T-helper 17 cell (primary cell): ENCODE measurements at regions not wholly inside any gene's neighbourhood (a gene's known extent, or its start where the extent isn't known, plus 50 kb on each side); places are given as distances from the start of the nearest gene placed in this dataset.

ENCODE experiments used
- ATAC-seq: fragments of 150-1000 bp; cut with Tn5 transposase; 2 replicates; pipeline ENCODE4 v1.10.0; 2021; ENCODE audit warnings: mild to moderate bottlenecking, moderate library complexity
- DNase-seq, 3 donors: peaks; one replicate each; pipeline versions ENCODE4 v3.0.0 to v3.0.0-alpha.2; 2020 to 2021
- H3K9me3 ChIP-seq: one replicate; pipeline ENCODE4 v1.7.0; 2013; ENCODE audit warnings: low read length, mild to moderate bottlenecking; ENCODE audit not compliant: control insufficient read depth, poor library complexity, severe bottlenecking
- H3K27ac Mint-ChIP-seq: one replicate; pipeline ENCODE4 v1.8.0; 2022; ENCODE audit warnings: mild to moderate bottlenecking, moderate library complexity, mixed read lengths
- H3K27me3 Mint-ChIP-seq: one replicate; pipeline ENCODE4 v1.8.0; 2022; ENCODE audit warnings: mixed read lengths
- H3K36me3 Mint-ChIP-seq: one replicate; pipeline ENCODE4 v1.8.0; 2022; ENCODE audit warnings: low read depth, mixed read lengths
- H3K4me1 Mint-ChIP-seq: one replicate; pipeline ENCODE4 v1.8.0; 2022; ENCODE audit warnings: mild to moderate bottlenecking, mixed read lengths
- H3K4me3 Mint-ChIP-seq: one replicate; pipeline ENCODE4 v1.8.0; 2022; ENCODE audit warnings: mild to moderate bottlenecking, moderate library complexity, mixed read lengths

DNA sequence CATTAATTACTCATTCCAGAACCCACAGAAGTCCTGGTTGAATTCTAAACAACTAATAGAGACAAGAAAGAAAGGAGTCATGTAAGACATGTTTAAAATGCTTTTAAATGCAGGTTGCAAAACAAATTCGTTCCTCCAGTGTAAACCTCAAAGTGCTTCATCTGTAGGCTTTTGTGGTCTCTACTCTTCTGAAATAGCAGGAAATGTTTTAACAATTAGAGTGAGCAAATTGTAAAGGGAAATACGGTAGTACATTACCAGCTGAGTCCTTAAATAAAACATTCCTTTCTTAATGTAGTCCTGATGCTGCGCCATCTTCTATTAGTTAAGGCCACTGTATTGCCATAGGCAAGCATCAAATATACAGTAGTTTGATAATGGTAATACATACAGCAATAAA, 1934.2 kb upstream of the SEL1L start:
- ATAC-seq = no peak
- no peaks in the 10 kb centered on the region for H3K9me3 ChIP-seq
- no peak for DNase-seq
- no peaks in the 10 kb centered on the region for H3K27me3 Mint-ChIP-seq
- no peaks in the 10 kb centered on the region for H3K4me1 Mint-ChIP-seq
- no peak overlapping the region for H3K4me3 Mint-ChIP-seq
- H3K36me3 Mint-ChIP-seq = no peaks in the 10 kb centered on the region
- H3K27ac Mint-ChIP-seq = no peak overlapping the region

- no peaks in the 10 kb centered on the region for H3K4me1 Mint-ChIP-seq
- H3K36me3 Mint-ChIP-seq = no peaks in the 10 kb centered on the region
- ATAC-seq (no peak), DNase-seq (no peak)
- H3K27me3 Mint-ChIP-seq = no peaks in the 10 kb centered on the region
- no peak overlapping the region for H3K4me3 Mint-ChIP-seq
- H3K27ac Mint-ChIP-seq = no peak overlapping the region
- H3K9me3 ChIP-seq = no peaks in the 10 kb centered on the region
Measured at GRCh38 chr14:83470466-83470865, 1936.8 kb upstream of the SEL1L start.

DNA sequence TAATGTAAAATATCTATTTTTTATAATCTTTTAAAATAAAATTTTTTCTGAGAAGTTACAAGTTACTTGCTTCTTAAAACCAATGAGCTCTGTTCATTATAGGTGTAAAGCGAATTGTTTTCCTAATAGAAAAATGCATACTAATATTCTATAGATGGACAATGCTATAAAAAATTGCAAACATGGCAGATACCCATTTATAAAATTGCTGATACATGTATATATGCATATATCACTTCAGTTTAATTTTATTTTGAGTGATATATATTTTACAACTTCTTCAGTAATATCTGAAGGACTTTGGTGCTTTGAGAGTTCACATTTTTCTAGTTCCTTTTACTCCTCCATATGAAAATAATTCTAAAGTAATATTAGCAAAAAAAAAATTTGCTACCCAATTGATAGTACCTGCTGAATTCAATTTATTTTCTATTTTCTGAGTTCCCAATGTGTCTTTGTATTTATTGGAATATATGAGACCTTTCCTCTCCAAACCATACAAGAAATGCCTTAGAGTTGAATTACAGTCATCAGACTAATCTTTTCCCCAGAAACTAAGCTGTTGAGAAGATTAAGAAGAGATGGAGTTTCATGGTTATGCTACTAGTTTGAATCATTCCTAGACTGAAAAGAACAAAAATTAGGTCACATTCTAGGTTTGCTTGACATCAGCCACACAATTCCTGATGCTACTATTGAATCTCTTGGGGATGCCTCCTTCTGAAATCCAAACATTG, 1937.5 kb upstream of the SEL1L start:
- no peaks in the 10 kb centered on the region for H3K9me3 ChIP-seq
- ATAC-seq (no peak), DNase-seq (no peak)
- no peak overlapping the region for H3K4me3 Mint-ChIP-seq
- no peaks in the 10 kb centered on the region for H3K27me3 Mint-ChIP-seq
- H3K27ac Mint-ChIP-seq = no peak overlapping the region
- no peaks in the 10 kb centered on the region for H3K36me3 Mint-ChIP-seq
- no peaks in the 10 kb centered on the region for H3K4me1 Mint-ChIP-seq

DNA sequence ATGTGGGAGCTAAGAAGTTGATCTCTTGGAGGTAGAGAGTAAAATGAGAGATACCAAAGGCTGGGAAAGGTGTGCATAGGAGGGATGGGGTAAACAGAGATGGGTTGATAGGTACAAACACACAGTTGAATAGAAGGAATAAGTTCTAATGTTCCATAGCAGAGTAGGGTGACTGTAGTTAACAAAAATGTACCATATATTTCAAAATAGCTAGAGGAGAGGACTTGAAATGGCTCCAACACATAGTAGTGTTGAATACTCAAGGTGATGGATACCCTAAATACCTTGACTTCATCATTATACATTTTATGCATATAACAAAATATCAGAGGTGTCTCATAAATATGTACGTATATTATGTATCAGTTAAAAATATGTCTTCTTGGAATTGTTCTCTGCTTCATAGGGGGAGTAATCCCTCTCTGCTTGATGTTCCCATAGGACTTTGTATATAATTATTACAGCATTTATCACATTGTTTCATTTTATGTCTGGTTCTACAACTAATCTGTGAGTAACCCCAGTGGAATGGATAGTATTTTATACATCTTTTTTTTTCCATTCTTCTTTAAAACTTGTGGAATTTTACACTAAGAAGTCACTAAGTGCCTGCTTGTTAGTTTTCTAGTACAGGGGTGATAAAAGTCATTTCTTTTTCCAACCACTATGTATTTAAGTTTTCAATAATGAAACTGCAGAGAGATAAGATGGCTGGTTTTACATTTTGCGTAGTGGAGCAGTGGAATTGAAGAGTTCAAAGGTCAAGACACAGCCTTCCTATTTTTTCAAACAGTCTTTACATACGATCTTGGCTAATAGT, 1940.0 kb upstream of the SEL1L start:
- ATAC-seq = no peak

GRCh38 chr14:83478741-83479140, 1945.1 kb upstream of the SEL1L start:
- Mint-ChIP-seq H3K27me3 (no peaks in the 10 kb centered on the region), H3K36me3 (no peaks in the 10 kb centered on the region)

More for the DNA sequence above, 1940.0 kb upstream of the SEL1L start:
- DNase-seq = no peak
- peaks cover 2% of the 10 kb centered on the region for H3K9me3 ChIP-seq
- Mint-ChIP-seq H3K4me3 (no peak overlapping the region), H3K27ac (no peak overlapping the region), H3K36me3 (no peaks in the 10 kb centered on the region), H3K4me1 (no peaks in the 10 kb centered on the region), H3K27me3 (no peaks in the 10 kb centered on the region)

GRCh38 chr14:83483063-83483462, 1949.4 kb upstream of the SEL1L start:
- H3K9me3 ChIP-seq = no peaks in the 10 kb centered on the region
- ATAC-seq (no peak), DNase-seq (no peak)
- Mint-ChIP-seq H3K27me3 (no peaks in the 10 kb centered on the region), H3K36me3 (no peaks in the 10 kb centered on the region), H3K4me1 (no peaks in the 10 kb centered on the region), H3K27ac (no peak overlapping the region), H3K4me3 (no peak overlapping the region)

More at GRCh38 chr14:83478741-83479140, 1945.1 kb upstream of the SEL1L start:
- peaks cover 2% of the 10 kb centered on the region for H3K9me3 ChIP-seq
- Mint-ChIP-seq H3K27ac (no peak overlapping the region), H3K4me1 (no peaks in the 10 kb centered on the region), H3K4me3 (no peak overlapping the region)
- ATAC-seq (no peak), DNase-seq (no peak)

GRCh38 chr14:83485591-83485990, 1951.9 kb upstream of the SEL1L start:
- no peak overlapping the region for H3K4me3 Mint-ChIP-seq
- H3K27ac Mint-ChIP-seq = no peak overlapping the region
- no peaks in the 10 kb centered on the region for H3K36me3 Mint-ChIP-seq
- no peaks in the 10 kb centered on the region for H3K9me3 ChIP-seq
- H3K27me3 Mint-ChIP-seq = no peaks in the 10 kb centered on the region
- no peaks in the 10 kb centered on the region for H3K4me1 Mint-ChIP-seq
- no peak for ATAC-seq
- no peak for DNase-seq

- Mint-ChIP-seq H3K36me3 (no peaks in the 10 kb centered on the region), H3K4me1 (no peaks in the 10 kb centered on the region), H3K4me3 (no peak overlapping the region), H3K27me3 (no peaks in the 10 kb centered on the region), H3K27ac (no peak overlapping the region)
- ATAC-seq (no peak), DNase-seq (no peak)
- no peaks in the 10 kb centered on the region for H3K9me3 ChIP-seq
Measured at GRCh38 chr14:83491091-83491490, 1957.4 kb upstream of the SEL1L start.

GRCh38 chr14:83520837-83521236, 1987.2 kb upstream of the SEL1L start:
- no peaks in the 10 kb centered on the region for H3K4me1 Mint-ChIP-seq
- H3K9me3 ChIP-seq = no peaks in the 10 kb centered on the region
- no peak for ATAC-seq
- no peak overlapping the region for H3K4me3 Mint-ChIP-seq
- no peak for DNase-seq
- no peak overlapping the region for H3K27ac Mint-ChIP-seq
- no peaks in the 10 kb centered on the region for H3K36me3 Mint-ChIP-seq
- H3K27me3 Mint-ChIP-seq = no peaks in the 10 kb centered on the region

GRCh38 chr14:83529531-83529930, 1995.9 kb upstream of the SEL1L start:
- no peaks in the 10 kb centered on the region for H3K36me3 Mint-ChIP-seq
- no peak for ATAC-seq
- H3K27me3 Mint-ChIP-seq = no peaks in the 10 kb centered on the region
- no peaks in the 10 kb centered on the region for H3K4me1 Mint-ChIP-seq
- H3K4me3 Mint-ChIP-seq = no peak overlapping the region
- H3K9me3 ChIP-seq = no peaks in the 10 kb centered on the region
- H3K27ac Mint-ChIP-seq = no peak overlapping the region
- DNase-seq = no peak

DNA sequence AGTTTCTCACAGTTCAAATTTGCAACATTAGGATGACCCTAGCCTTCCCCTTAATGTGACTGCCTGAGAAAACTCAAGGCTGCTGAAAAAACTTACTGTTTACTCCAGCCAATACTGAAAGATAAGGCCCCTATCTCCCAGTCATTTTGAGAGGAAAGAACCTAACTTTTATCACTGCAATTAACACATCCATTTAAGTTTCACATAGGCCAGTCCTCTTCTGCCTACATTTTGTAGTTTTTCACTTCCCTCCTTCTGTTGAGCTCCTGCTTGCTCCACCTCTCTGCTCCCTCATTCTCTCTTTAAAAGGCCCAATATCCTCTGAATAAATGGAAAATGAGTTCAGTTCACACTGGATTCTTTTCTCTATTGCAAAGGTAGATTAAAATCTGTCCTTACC, 1996.2 kb upstream of the FLRT2 start:
- no peaks in the 10 kb centered on the region for H3K9me3 ChIP-seq
- Mint-ChIP-seq H3K27me3 (no peaks in the 10 kb centered on the region), H3K36me3 (no peaks in the 10 kb centered on the region), H3K4me3 (no peak overlapping the region), H3K27ac (no peak overlapping the region), H3K4me1 (no peaks in the 10 kb centered on the region)
- no peak for ATAC-seq
- no peak for DNase-seq

GRCh38 chr14:83534995-83535394, 1994.9 kb upstream of the FLRT2 start:
- DNase-seq = no peak
- Mint-ChIP-seq H3K36me3 (no peaks in the 10 kb centered on the region), H3K27ac (no peak overlapping the region), H3K4me3 (no peak overlapping the region), H3K27me3 (no peaks in the 10 kb centered on the region), H3K4me1 (no peaks in the 10 kb centered on the region)
- no peaks in the 10 kb centered on the region for H3K9me3 ChIP-seq
- no peak for ATAC-seq

- no peaks in the 10 kb centered on the region for H3K4me1 Mint-ChIP-seq
- DNase-seq = no peak
- no peaks in the 10 kb centered on the region for H3K9me3 ChIP-seq
- ATAC-seq = no peak
- H3K27ac Mint-ChIP-seq = no peak overlapping the region
- no peaks in the 10 kb centered on the region for H3K27me3 Mint-ChIP-seq
- no peaks in the 10 kb centered on the region for H3K36me3 Mint-ChIP-seq
- no peak overlapping the region for H3K4me3 Mint-ChIP-seq
Measured at GRCh38 chr14:83535444-83535843, 1994.5 kb upstream of the FLRT2 start.

- no peaks in the 10 kb centered on the region for H3K27me3 Mint-ChIP-seq
- DNase-seq (no peak), ATAC-seq (no peak)
- H3K27ac Mint-ChIP-seq = no peak overlapping the region
- H3K9me3 ChIP-seq = no peaks in the 10 kb centered on the region
- H3K36me3 Mint-ChIP-seq = no peaks in the 10 kb centered on the region
- H3K4me1 Mint-ChIP-seq = no peaks in the 10 kb centered on the region
- H3K4me3 Mint-ChIP-seq = no peak overlapping the region
Measured at GRCh38 chr14:83541147-83541546, 1988.8 kb upstream of the FLRT2 start.
